Liver (tissue), 8 donors: ENCODE measurements at regions not wholly inside any gene's neighbourhood (a gene's known extent, or its start where the extent isn't known, plus 50 kb on each side); places are given as distances from the start of the nearest gene placed in this dataset.

Experiments
- DNase-seq: peaks from one replicate; pipeline ENCODE4 v3.0.0-alpha.2; 2017; ENCODE audit warnings: low spot score
- H3K27ac ChIP-seq, 2 donors: one replicate each; pipeline ENCODE4 v1.7.0; 2013; ENCODE audit warnings: inconsistent platforms in 2 of 2, low read length in 2 of 2, control low read depth in 1 of 2, low read depth in 1 of 2, mild to moderate bottlenecking in 1 of 2
- H3K27me3 ChIP-seq, 4 donors: one replicate each; pipeline versions ENCODE4 v1.6.1 to v1.7.0; 2013; ENCODE audit warnings: low read length in 3 of 4, inconsistent platforms in 1 of 4, mild to moderate bottlenecking in 1 of 4, moderate library complexity in 1 of 4; ENCODE audit not compliant: control insufficient read depth in 4 of 4, insufficient read depth in 4 of 4
- H3K36me3 ChIP-seq, 4 donors: one replicate each; pipeline versions ENCODE4 v1.6.1 to v1.7.0; 2013; ENCODE audit warnings: low read length in 3 of 4, mild to moderate bottlenecking in 3 of 4, low read depth in 1 of 4, moderate library complexity in 1 of 4; ENCODE audit not compliant: control insufficient read depth in 4 of 4, insufficient read depth in 3 of 4
- H3K4me1 ChIP-seq, 4 donors: one replicate each; pipeline versions ENCODE4 v1.6.1 to v1.7.0; 2013; ENCODE audit warnings: low read length in 3 of 4, mild to moderate bottlenecking in 3 of 4, moderate library complexity in 1 of 4; ENCODE audit not compliant: control insufficient read depth in 4 of 4, insufficient read depth in 4 of 4
- H3K4me3 ChIP-seq, 3 donors: one replicate each; pipeline versions ENCODE4 v1.6.1 to v1.7.0; 2013; ENCODE audit warnings: low read length in 3 of 3, control low read depth in 1 of 3, low read depth in 1 of 3, mild to moderate bottlenecking in 1 of 3
- H3K9ac ChIP-seq, 2 donors: one replicate each; pipeline ENCODE4 v1.7.0; 2013; ENCODE audit warnings: low read length in 2 of 2, mild to moderate bottlenecking in 2 of 2, moderate library complexity in 2 of 2, control low read depth in 1 of 2, low read depth in 1 of 2
- H3K9me3 ChIP-seq, 4 donors: one replicate each; pipeline versions ENCODE4 v1.6.1 to v1.7.0; 2013; ENCODE audit warnings: low read length in 3 of 4; ENCODE audit not compliant: control insufficient read depth in 4 of 4
- FOXA1 ChIP-seq: IDR thresholded peaks from 2 replicates; pipeline ENCODE4 v1.6.1; 2016; ENCODE audit warnings: antibody characterized with exemption
- FOXA2 ChIP-seq: IDR thresholded peaks from 2 replicates; pipeline ENCODE4 v1.6.1; 2016; ENCODE audit warnings: antibody characterized with exemption
- GABPA ChIP-seq, 2 donors: IDR thresholded peaks in 1 of 2; conservative IDR thresholded peaks in 1 of 2; 2 replicates each; pipeline ENCODE4 v1.6.1; 2016; ENCODE audit warnings: antibody characterized with exemption in 2 of 2, mild to moderate bottlenecking in 1 of 2, moderate library complexity in 1 of 2
- HNF4A ChIP-seq, 2 donors: conservative IDR thresholded peaks; 2 replicates each; pipeline ENCODE4 v1.6.1; 2016; ENCODE audit warnings: antibody characterized with exemption in 2 of 2, mild to moderate bottlenecking in 2 of 2
- HNF4G ChIP-seq: IDR thresholded peaks from 2 replicates; pipeline ENCODE4 v1.6.1; 2016; ENCODE audit warnings: antibody characterized with exemption
- JUND ChIP-seq, 2 donors: IDR thresholded peaks; 2 replicates each; pipeline ENCODE4 v1.6.1; 2016; ENCODE audit warnings: antibody characterized with exemption in 2 of 2
- NR2F2 ChIP-seq: IDR thresholded peaks from 2 replicates; pipeline ENCODE4 v1.6.1; 2016; ENCODE audit warnings: antibody characterized with exemption
- RAD21 ChIP-seq, 2 donors: IDR thresholded peaks; 2 replicates each; pipeline ENCODE4 v1.6.1; 2016; ENCODE audit warnings: antibody characterized with exemption in 2 of 2, mild to moderate bottlenecking in 2 of 2
- RXRA ChIP-seq, 2 donors: IDR thresholded peaks; 2 replicates each; pipeline ENCODE4 v1.6.1; 2017 to 2018; ENCODE audit warnings: antibody characterized with exemption in 2 of 2, mild to moderate bottlenecking in 1 of 2
- SP1 ChIP-seq: IDR thresholded peaks from 2 replicates; pipeline ENCODE4 v1.6.1; 2018; ENCODE audit warnings: antibody characterized with exemption, mild to moderate bottlenecking
- TAF1 ChIP-seq: conservative IDR thresholded peaks from 2 replicates; pipeline ENCODE4 v1.6.1; 2016; ENCODE audit warnings: antibody characterized with exemption, mild to moderate bottlenecking
- YY1 ChIP-seq: IDR thresholded peaks from 2 replicates; pipeline ENCODE4 v1.6.1; 2016; ENCODE audit warnings: antibody characterized with exemption, mild to moderate bottlenecking
- WGBS: extraction: QIAGEN DNeasy Blood & Tissue Kit; methylation state at CpG from one replicate; pipeline ENCODE4 v1.1.7; 2013; 5-methylcytosine and 5-hydroxymethylcytosine counted together
- TF ChIP-seq, protein P1 (sequence below): IDR thresholded peaks from 2 replicates; pipeline ENCODE4 v1.6.1; 2016; ENCODE audit warnings: antibody characterized with exemption
- TF ChIP-seq, protein P2 (sequence below): fragments of 150-350 bp; IDR thresholded peaks from 2 replicates; pipeline ENCODE4 v1.5.1; 2017; ENCODE audit warnings: improper control_type of control experiment, low read depth, low read length; ENCODE audit not compliant: missing input control
- TF ChIP-seq, protein P3 (sequence below): IDR thresholded peaks from 2 replicates; pipeline ENCODE4 v1.6.1; 2016; ENCODE audit warnings: antibody characterized with exemption
- TF ChIP-seq, protein P4 (sequence below): IDR thresholded peaks from 2 replicates; pipeline ENCODE4 v1.6.1; 2016; ENCODE audit warnings: antibody characterized with exemption
- TF ChIP-seq, protein P5 (sequence below): IDR thresholded peaks from 2 replicates; pipeline ENCODE4 v1.6.1; 2016; ENCODE audit warnings: antibody characterized with exemption, mild to moderate bottlenecking
- donor health status: healthy.
- donor health status: healthy.
- donor health status: healthy.
- donor health status: healthy.
- donor health status: healthy.

DNA sequence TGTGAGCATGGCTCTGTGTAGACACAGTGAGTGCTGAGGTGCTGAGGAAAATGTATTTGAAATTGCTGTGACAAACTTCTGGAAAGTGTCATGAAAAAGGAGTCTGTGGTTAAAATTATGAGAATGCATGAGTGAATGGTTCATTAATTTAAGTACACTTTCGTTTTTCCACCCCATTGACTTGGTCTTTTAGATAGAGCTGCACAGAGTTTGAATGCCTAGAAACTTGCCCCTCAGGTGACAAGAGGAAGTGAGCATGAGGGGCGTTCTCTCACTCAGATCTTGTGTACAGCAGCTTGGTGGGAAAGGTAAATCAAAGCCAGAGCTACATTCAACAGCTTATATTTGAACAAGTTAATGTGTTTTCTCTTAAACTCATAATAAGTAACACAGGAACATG, 296.8 kb downstream of the WDR72 start:
- H3K4me3 ChIP-seq: no peak overlapping the region
- H3K27ac ChIP-seq: no peak overlapping the region
- H3K9me3 ChIP-seq: peaks cover 0 to 2% (median 0%) of the 10 kb centered on the region in 4 donors
- no peak for DNase-seq
- H3K36me3 ChIP-seq: no peaks in the 10 kb centered on the region
- H3K9ac ChIP-seq: no peak overlapping the region
- 79% methylated on average over 2 of the region's 2 CpGs for WGBS
- H3K27me3 ChIP-seq: no peaks in the 10 kb centered on the region
- TF ChIP-seq, protein P1, sequence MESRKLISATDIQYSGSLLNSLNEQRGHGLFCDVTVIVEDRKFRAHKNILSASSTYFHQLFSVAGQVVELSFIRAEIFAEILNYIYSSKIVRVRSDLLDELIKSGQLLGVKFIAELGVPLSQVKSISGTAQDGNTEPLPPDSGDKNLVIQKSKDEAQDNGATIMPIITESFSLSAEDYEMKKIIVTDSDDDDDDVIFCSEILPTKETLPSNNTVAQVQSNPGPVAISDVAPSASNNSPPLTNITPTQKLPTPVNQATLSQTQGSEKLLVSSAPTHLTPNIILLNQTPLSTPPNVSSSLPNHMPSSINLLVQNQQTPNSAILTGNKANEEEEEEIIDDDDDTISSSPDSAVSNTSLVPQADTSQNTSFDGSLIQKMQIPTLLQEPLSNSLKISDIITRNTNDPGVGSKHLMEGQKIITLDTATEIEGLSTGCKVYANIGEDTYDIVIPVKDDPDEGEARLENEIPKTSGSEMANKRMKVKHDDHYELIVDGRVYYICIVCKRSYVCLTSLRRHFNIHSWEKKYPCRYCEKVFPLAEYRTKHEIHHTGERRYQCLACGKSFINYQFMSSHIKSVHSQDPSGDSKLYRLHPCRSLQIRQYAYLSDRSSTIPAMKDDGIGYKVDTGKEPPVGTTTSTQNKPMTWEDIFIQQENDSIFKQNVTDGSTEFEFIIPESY: no peak
- TF ChIP-seq JUND (IDR thresholded peaks at IDR 0.05) (no peak), GABPA (IDR thresholded peaks at IDR 0.05 in 1 of 2, conservative IDR thresholded peaks at IDR 0.05 in 1 of 2) (no peak), TAF1 (no peak), HNF4G (no peak), SP1 (no peak), HNF4A (conservative IDR thresholded peaks at IDR 0.05) (no peak), FOXA2 (no peak)
- TF ChIP-seq, protein P2, sequence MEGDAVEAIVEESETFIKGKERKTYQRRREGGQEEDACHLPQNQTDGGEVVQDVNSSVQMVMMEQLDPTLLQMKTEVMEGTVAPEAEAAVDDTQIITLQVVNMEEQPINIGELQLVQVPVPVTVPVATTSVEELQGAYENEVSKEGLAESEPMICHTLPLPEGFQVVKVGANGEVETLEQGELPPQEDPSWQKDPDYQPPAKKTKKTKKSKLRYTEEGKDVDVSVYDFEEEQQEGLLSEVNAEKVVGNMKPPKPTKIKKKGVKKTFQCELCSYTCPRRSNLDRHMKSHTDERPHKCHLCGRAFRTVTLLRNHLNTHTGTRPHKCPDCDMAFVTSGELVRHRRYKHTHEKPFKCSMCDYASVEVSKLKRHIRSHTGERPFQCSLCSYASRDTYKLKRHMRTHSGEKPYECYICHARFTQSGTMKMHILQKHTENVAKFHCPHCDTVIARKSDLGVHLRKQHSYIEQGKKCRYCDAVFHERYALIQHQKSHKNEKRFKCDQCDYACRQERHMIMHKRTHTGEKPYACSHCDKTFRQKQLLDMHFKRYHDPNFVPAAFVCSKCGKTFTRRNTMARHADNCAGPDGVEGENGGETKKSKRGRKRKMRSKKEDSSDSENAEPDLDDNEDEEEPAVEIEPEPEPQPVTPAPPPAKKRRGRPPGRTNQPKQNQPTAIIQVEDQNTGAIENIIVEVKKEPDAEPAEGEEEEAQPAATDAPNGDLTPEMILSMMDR: no peak
- no peaks in the 10 kb centered on the region for H3K4me1 ChIP-seq

DNA sequence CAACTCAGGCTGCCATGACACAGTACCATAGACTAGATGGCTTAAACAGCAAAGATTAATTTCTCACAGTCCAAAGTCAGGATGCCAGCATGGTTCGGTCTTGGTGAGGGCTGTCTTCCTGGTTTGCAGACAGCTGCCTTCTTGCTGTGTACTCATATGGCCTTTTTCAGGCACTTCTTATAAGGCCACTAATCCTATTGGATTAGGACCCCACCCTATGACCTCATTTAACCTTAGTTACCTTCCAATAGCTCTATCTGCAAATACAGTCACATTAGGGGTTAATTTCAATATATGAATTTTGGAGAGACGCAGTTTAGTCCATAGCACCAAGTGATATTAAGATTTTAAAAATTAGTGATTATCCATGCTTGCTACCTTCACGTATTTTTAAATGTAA, 297.8 kb downstream of the WDR72 start:
- no peak overlapping the region for H3K27ac ChIP-seq
- 94% methylated on average over 3 of the region's 3 CpGs for WGBS
- no peak overlapping the region for H3K9ac ChIP-seq
- H3K4me3 ChIP-seq: no peak overlapping the region
- no peak for TF ChIP-seq FOXA1
- no peak for TF ChIP-seq GABPA (IDR thresholded peaks at IDR 0.05 in 1 of 2, conservative IDR thresholded peaks at IDR 0.05 in 1 of 2)
- TF ChIP-seq RAD21 (IDR thresholded peaks at IDR 0.05): no peak
- TF ChIP-seq, protein P3, sequence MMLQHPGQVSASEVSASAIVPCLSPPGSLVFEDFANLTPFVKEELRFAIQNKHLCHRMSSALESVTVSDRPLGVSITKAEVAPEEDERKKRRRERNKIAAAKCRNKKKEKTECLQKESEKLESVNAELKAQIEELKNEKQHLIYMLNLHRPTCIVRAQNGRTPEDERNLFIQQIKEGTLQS: no peak
- no peak for TF ChIP-seq FOXA2
- H3K27me3 ChIP-seq: no peaks in the 10 kb centered on the region
- no peaks in the 10 kb centered on the region for H3K36me3 ChIP-seq
- peaks cover 0 to 2% (median 0%) of the 10 kb centered on the region in 4 donors for H3K9me3 ChIP-seq
- peaks cover 0 to 2% (median 0%) of the 10 kb centered on the region in 4 donors for H3K4me1 ChIP-seq
- DNase-seq: no peak

DNA sequence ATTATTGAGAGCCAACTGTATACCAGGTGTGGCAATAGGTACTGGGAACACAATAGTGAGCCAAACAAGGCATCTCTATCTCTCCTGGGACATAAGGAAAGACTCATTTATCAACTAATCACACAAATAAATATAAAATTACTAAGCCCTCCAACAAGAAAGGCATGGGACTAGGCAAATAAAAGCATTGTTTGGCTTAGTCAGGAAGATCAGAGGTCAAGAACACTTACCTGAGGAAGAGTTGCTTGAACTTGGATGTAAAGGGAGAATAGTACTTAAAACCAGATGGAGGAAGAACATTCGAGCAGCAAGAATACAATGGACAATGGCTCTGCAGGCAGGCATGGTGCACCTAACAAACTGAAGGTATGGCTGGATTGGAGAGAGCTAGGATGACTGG, 300.7 kb downstream of the WDR72 start:
- no peak overlapping the region for H3K4me3 ChIP-seq
- DNase-seq: no peak
- WGBS: 92% methylated on average over 1 of the region's 1 CpG
- H3K9ac ChIP-seq: no peak overlapping the region
- H3K27me3 ChIP-seq: no peaks in the 10 kb centered on the region
- peaks cover 0 to 22% (median 17%) of the 10 kb centered on the region in 4 donors for H3K4me1 ChIP-seq
- no peaks in the 10 kb centered on the region for H3K36me3 ChIP-seq
- H3K27ac ChIP-seq: no peak overlapping the region
- TF ChIP-seq YY1 (no peak), HNF4G (no peak), RAD21 (IDR thresholded peaks at IDR 0.05) (no peak), TAF1 (no peak), RXRA (IDR thresholded peaks at IDR 0.05) (no peak), NR2F2 (no peak), FOXA2 (no peak), HNF4A (conservative IDR thresholded peaks at IDR 0.05) (no peak)
- TF ChIP-seq, protein P3: no peak
- TF ChIP-seq, protein P4, sequence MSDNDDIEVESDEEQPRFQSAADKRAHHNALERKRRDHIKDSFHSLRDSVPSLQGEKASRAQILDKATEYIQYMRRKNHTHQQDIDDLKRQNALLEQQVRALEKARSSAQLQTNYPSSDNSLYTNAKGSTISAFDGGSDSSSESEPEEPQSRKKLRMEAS: no peak
- TF ChIP-seq, protein P5, sequence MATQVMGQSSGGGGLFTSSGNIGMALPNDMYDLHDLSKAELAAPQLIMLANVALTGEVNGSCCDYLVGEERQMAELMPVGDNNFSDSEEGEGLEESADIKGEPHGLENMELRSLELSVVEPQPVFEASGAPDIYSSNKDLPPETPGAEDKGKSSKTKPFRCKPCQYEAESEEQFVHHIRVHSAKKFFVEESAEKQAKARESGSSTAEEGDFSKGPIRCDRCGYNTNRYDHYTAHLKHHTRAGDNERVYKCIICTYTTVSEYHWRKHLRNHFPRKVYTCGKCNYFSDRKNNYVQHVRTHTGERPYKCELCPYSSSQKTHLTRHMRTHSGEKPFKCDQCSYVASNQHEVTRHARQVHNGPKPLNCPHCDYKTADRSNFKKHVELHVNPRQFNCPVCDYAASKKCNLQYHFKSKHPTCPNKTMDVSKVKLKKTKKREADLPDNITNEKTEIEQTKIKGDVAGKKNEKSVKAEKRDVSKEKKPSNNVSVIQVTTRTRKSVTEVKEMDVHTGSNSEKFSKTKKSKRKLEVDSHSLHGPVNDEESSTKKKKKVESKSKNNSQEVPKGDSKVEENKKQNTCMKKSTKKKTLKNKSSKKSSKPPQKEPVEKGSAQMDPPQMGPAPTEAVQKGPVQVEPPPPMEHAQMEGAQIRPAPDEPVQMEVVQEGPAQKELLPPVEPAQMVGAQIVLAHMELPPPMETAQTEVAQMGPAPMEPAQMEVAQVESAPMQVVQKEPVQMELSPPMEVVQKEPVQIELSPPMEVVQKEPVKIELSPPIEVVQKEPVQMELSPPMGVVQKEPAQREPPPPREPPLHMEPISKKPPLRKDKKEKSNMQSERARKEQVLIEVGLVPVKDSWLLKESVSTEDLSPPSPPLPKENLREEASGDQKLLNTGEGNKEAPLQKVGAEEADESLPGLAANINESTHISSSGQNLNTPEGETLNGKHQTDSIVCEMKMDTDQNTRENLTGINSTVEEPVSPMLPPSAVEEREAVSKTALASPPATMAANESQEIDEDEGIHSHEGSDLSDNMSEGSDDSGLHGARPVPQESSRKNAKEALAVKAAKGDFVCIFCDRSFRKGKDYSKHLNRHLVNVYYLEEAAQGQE: no peak
- TF ChIP-seq, protein P1: no peak
- peaks cover 0 to 2% (median 0%) of the 10 kb centered on the region in 4 donors for H3K9me3 ChIP-seq
